ENCODE measurements at regions not wholly inside any gene's neighbourhood (a gene's known extent, or its start where the extent isn't known, plus 50 kb on each side); places are given as distances from the start of the nearest gene placed in this dataset.

DNA sequence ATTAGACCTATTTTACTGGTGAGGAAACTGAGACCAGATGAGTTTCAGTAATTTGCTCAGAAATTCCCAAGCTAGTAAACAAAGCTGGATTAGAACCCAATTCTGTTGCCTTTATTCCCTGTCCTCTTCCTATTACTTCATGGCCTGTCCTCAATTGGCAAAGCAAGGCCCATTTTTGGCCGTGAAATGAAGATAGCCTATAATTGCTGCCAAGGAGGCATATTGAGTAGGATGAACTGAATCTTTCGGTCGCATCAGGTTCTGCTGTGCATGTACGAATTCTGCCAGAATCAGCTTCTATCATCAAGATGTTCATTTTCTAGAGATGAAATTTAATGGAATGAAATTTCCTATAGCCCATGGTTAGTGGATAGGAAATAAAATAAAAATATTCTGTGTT, 1485.2 kb upstream of the PIK3C3 start:
- H3K36me3 ChIP-seq (ENCODE audit: control insufficient read depth in 4 of 4, insufficient read depth in 3 of 4, low read depth in 1 of 4, low read length in 3 of 4) = no peaks in the 10 kb centered on the region
- no peak overlapping the region for H3K4me3 ChIP-seq (ENCODE audit: low read depth in 1 of 3, low read length in 3 of 3)
- TF ChIP-seq, protein P1, sequence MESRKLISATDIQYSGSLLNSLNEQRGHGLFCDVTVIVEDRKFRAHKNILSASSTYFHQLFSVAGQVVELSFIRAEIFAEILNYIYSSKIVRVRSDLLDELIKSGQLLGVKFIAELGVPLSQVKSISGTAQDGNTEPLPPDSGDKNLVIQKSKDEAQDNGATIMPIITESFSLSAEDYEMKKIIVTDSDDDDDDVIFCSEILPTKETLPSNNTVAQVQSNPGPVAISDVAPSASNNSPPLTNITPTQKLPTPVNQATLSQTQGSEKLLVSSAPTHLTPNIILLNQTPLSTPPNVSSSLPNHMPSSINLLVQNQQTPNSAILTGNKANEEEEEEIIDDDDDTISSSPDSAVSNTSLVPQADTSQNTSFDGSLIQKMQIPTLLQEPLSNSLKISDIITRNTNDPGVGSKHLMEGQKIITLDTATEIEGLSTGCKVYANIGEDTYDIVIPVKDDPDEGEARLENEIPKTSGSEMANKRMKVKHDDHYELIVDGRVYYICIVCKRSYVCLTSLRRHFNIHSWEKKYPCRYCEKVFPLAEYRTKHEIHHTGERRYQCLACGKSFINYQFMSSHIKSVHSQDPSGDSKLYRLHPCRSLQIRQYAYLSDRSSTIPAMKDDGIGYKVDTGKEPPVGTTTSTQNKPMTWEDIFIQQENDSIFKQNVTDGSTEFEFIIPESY (IDR thresholded peaks at IDR 0.05) = no peak
- TF ChIP-seq EGR1 (IDR thresholded peaks at IDR 0.05; ENCODE audit: low read depth in 2 of 2) = no peak
- no peak for TF ChIP-seq HNF4G (IDR thresholded peaks at IDR 0.05)
- no peak for TF ChIP-seq RXRA (IDR thresholded peaks at IDR 0.05)
- no peak for TF ChIP-seq FOXA2 (IDR thresholded peaks at IDR 0.05)
- TF ChIP-seq RAD21 (IDR thresholded peaks at IDR 0.05) = no peak
- TF ChIP-seq, protein P2, sequence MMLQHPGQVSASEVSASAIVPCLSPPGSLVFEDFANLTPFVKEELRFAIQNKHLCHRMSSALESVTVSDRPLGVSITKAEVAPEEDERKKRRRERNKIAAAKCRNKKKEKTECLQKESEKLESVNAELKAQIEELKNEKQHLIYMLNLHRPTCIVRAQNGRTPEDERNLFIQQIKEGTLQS (IDR thresholded peaks at IDR 0.05) = no peak
- TF ChIP-seq SP1 (IDR thresholded peaks at IDR 0.05) = no peak
- TF ChIP-seq FOXA1 (IDR thresholded peaks at IDR 0.05) = no peak
- TF ChIP-seq, protein P3, sequence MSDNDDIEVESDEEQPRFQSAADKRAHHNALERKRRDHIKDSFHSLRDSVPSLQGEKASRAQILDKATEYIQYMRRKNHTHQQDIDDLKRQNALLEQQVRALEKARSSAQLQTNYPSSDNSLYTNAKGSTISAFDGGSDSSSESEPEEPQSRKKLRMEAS (IDR thresholded peaks at IDR 0.05) = no peak
- no peaks in the 10 kb centered on the region for H3K27me3 ChIP-seq (ENCODE audit: control insufficient read depth in 4 of 4, insufficient read depth in 4 of 4, low read length in 3 of 4)
- WGBS = 90% methylated on average over 4 of the region's 4 CpGs
- H3K9ac ChIP-seq (ENCODE audit: low read depth in 1 of 2, low read length in 2 of 2) = no peak overlapping the region
- H3K4me1 ChIP-seq (ENCODE audit: control insufficient read depth in 4 of 4, insufficient read depth in 4 of 4, low read length in 3 of 4) = no peaks in the 10 kb centered on the region
- H3K9me3 ChIP-seq (ENCODE audit: control insufficient read depth in 4 of 4, low read length in 3 of 4) = no peaks in the 10 kb centered on the region
- H3K27ac ChIP-seq (ENCODE audit: low read depth in 1 of 2, low read length in 2 of 2) = no peak overlapping the region
- DNase-seq (ENCODE audit: low spot score) = no peak

DNA sequence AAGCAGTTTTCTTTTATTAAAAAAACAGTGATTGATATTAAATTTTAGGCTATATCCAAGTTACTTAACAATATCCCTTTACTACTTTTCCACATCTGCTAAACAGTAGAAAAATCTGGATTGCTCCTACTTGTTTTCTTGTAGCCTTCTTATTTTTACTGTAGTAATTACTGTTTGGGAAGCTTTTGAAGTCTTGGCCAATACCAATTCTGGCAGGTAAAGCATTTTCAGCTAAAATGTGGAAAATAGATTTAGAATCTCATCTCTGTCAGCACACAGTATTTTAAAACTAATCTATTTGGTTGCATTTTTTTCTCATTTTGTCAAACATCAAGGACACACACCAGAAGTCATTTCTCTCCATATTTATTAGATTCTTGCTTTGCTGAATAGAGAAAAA, 1485.7 kb upstream of the PIK3C3 start:
- no peak for DNase-seq (ENCODE audit: low spot score)
- Histone ChIP-seq H3K4me1 (ENCODE audit: control insufficient read depth in 4 of 4, insufficient read depth in 4 of 4, low read length in 3 of 4) (no peaks in the 10 kb centered on the region), H3K9me3 (ENCODE audit: control insufficient read depth in 4 of 4, low read length in 3 of 4) (no peaks in the 10 kb centered on the region), H3K27me3 (ENCODE audit: control insufficient read depth in 4 of 4, insufficient read depth in 4 of 4, low read length in 3 of 4) (no peaks in the 10 kb centered on the region), H3K4me3 (ENCODE audit: low read depth in 1 of 3, low read length in 3 of 3) (no peak overlapping the region), H3K27ac (ENCODE audit: low read depth in 1 of 2, low read length in 2 of 2) (no peak overlapping the region), H3K36me3 (ENCODE audit: control insufficient read depth in 4 of 4, insufficient read depth in 3 of 4, low read depth in 1 of 4, low read length in 3 of 4) (no peaks in the 10 kb centered on the region), H3K9ac (ENCODE audit: low read depth in 1 of 2, low read length in 2 of 2) (no peak overlapping the region)
- TF ChIP-seq, protein P3 (IDR thresholded peaks at IDR 0.05) = no peak
- TF ChIP-seq, protein P4, sequence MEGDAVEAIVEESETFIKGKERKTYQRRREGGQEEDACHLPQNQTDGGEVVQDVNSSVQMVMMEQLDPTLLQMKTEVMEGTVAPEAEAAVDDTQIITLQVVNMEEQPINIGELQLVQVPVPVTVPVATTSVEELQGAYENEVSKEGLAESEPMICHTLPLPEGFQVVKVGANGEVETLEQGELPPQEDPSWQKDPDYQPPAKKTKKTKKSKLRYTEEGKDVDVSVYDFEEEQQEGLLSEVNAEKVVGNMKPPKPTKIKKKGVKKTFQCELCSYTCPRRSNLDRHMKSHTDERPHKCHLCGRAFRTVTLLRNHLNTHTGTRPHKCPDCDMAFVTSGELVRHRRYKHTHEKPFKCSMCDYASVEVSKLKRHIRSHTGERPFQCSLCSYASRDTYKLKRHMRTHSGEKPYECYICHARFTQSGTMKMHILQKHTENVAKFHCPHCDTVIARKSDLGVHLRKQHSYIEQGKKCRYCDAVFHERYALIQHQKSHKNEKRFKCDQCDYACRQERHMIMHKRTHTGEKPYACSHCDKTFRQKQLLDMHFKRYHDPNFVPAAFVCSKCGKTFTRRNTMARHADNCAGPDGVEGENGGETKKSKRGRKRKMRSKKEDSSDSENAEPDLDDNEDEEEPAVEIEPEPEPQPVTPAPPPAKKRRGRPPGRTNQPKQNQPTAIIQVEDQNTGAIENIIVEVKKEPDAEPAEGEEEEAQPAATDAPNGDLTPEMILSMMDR (IDR thresholded peaks at IDR 0.05; ENCODE audit: low read depth, low read length, missing input control) = no peak
- TF ChIP-seq SP1 (IDR thresholded peaks at IDR 0.05) (no peak), NR2F2 (IDR thresholded peaks at IDR 0.05) (no peak), RAD21 (IDR thresholded peaks at IDR 0.05) (no peak), YY1 (IDR thresholded peaks at IDR 0.05) (no peak), RXRA (IDR thresholded peaks at IDR 0.05) (no peak), JUND (IDR thresholded peaks at IDR 0.05) (no peak), GABPA (IDR thresholded peaks at IDR 0.05 in 1 of 2, conservative IDR thresholded peaks at IDR 0.05 in 1 of 2) (no peak), TAF1 (conservative IDR thresholded peaks at IDR 0.05) (no peak)
- TF ChIP-seq, protein P2 (IDR thresholded peaks at IDR 0.05) = no peak

Measured in liver (tissue), 8 donors.